DND-41 (cell line): ENCODE measurements at regions not wholly inside any gene's neighbourhood (a gene's known extent, or its start where the extent isn't known, plus 50 kb on each side); places are given as distances from the start of the nearest gene placed in this dataset.

Experiments used
- CTCF ChIP-seq: IDR thresholded peaks from 2 replicates; pipeline ENCODE4 v1.5.1; 2012; ENCODE audit warnings: borderline replicate concordance, low read length, moderate library complexity, mild to moderate bottlenecking; ENCODE audit not compliant: poor library complexity, severe bottlenecking; ENCODE audit errors: extremely low read depth
- EZH2 ChIP-seq: IDR thresholded peaks from 3 replicates; pipeline ENCODE4 v1.6.1; 2012; ENCODE audit warnings: borderline replicate concordance, low read depth, mild to moderate bottlenecking, moderate library complexity, low read length, inconsistent platforms; ENCODE audit not compliant: severe bottlenecking

GRCh38 chr11:34773211-34773610 is 143.0 kb downstream of the APIP start:
- TF ChIP-seq CTCF (no peak), EZH2 (no peak)
